A673 (cell line): ENCODE measurements at regions not wholly inside any gene's neighbourhood (a gene's known extent, or its start where the extent isn't known, plus 50 kb on each side); places are given as distances from the start of the nearest gene placed in this dataset.

ENCODE experiments used
- EZH2 ChIP-seq: fragments of 200-600 bp; sonication (generic); IDR thresholded peaks from 2 replicates; pipeline ENCODE4 v1.6.1; 2017; ENCODE audit warnings: borderline replicate concordance, low read depth, mild to moderate bottlenecking, mixed read lengths, antibody characterized with exemption, low read length; ENCODE audit not compliant: poor library complexity, severe bottlenecking
- TF ChIP-seq, protein P1 (sequence below): fragments of 300-800, 200-600 bp; sonication (generic); conservative IDR thresholded peaks from 2 replicates; pipeline ENCODE4 v1.5.1; 2017; ENCODE audit warnings: low read depth, mild to moderate bottlenecking, antibody characterized with exemption, low read length, moderate library complexity, mixed read lengths

DNA sequence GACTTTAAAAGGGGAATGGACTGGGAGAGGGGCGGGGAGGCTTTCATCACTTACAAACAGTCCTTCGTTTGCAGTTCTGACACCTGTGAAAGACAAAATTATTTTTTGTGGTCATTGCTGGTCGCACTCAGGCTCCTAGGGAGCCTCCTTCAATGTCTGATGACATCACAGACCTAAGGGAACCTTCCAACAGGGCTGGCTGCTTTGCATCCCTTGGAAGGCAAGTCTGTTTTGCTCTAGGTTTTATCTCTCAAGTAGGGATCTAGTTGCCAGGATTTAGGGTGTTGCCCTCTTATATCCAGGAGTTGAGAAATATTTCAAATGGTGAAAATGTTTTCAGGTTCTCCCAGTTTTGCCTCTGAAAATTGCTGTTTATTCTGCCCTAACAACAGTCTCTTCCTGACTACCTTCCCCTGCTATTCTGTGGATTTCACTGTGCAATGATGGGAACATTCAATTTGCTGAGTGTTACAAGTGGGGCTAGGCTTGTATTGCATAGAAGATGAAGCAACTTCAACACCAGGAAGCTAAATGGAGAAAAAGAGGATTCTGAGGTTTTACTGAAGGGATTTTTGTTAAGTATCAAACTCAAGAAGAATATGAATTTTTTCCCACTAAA is 75.9 kb upstream of the ARRDC4 start:
- TF ChIP-seq, protein P1, sequence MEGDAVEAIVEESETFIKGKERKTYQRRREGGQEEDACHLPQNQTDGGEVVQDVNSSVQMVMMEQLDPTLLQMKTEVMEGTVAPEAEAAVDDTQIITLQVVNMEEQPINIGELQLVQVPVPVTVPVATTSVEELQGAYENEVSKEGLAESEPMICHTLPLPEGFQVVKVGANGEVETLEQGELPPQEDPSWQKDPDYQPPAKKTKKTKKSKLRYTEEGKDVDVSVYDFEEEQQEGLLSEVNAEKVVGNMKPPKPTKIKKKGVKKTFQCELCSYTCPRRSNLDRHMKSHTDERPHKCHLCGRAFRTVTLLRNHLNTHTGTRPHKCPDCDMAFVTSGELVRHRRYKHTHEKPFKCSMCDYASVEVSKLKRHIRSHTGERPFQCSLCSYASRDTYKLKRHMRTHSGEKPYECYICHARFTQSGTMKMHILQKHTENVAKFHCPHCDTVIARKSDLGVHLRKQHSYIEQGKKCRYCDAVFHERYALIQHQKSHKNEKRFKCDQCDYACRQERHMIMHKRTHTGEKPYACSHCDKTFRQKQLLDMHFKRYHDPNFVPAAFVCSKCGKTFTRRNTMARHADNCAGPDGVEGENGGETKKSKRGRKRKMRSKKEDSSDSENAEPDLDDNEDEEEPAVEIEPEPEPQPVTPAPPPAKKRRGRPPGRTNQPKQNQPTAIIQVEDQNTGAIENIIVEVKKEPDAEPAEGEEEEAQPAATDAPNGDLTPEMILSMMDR: no peak
- TF ChIP-seq EZH2: no peak
